ENCODE measurements at regions not wholly inside any gene's neighbourhood (a gene's known extent, or its start where the extent isn't known, plus 50 kb on each side); places are given as distances from the start of the nearest gene placed in this dataset.

- DNase-seq (ENCODE audit: low read depth, low spot score) (no peak), FAIRE-seq (no peak)
- Histone ChIP-seq H3K4me3 (replicated peaks in 1 of 3; ENCODE audit: insufficient read depth in 1 of 3, low read depth in 1 of 3, low read length in 3 of 3) (no peak overlapping the region), H3K9ac (replicated peaks; ENCODE audit: extremely low read depth, insufficient read depth, low read length) (no peak overlapping the region), H3K4me2 (ENCODE audit: insufficient read depth, low read length) (no peak overlapping the region), H2AFZ (ENCODE audit: low read depth, low read length) (no peak overlapping the region), H3K27ac (ENCODE audit: insufficient read depth, low read depth, low read length) (no peak overlapping the region), H3K4me1 (ENCODE audit: control insufficient read depth, extremely low read depth, insufficient read depth, low read length) (no peaks in the 10 kb centered on the region), H3K27me3 (ENCODE audit: control insufficient read depth in 2 of 2, insufficient read depth in 2 of 2, low read length in 2 of 2) (no peaks in the 10 kb centered on the region), H3K79me2 (ENCODE audit: control insufficient read depth, insufficient read depth, low read length) (no peaks in the 10 kb centered on the region), H3K36me3 (ENCODE audit: control insufficient read depth in 2 of 2, extremely low read depth in 1 of 2, insufficient read depth in 2 of 2, low read length in 2 of 2) (no peaks in the 10 kb centered on the region), H3K9me3 (replicated peaks; ENCODE audit: control insufficient read depth, insufficient read depth, low read length) (no peaks in the 10 kb centered on the region), H3K9me1 (replicated peaks; ENCODE audit: control insufficient read depth, extremely low read depth, insufficient read depth, low read length) (no peaks in the 10 kb centered on the region), H4K20me1 (replicated peaks; ENCODE audit: control insufficient read depth, extremely low read depth, insufficient read depth, low read length) (no peaks in the 10 kb centered on the region)
- dilution Hi-C loops (cut with MboI; ENCODE audit: extremely low pct_ligation_motif_present, low sequenced_read_pairs) (no loop called here), intact Hi-C loops (cut with micrococcal nuclease) (no loop called here)
- ChIA-PET POLR2A (no interaction called here), CTCF (no interaction called here)
- TF ChIP-seq MYC (IDR thresholded peaks at IDR 0.05; ENCODE audit: low read depth, low read length) (no peak), POLR2AphosphoS5 (IDR thresholded peaks at IDR 0.05; ENCODE audit: insufficient read depth, low read depth, low read length) (no peak), FOS (IDR thresholded peaks at IDR 0.05; ENCODE audit: borderline replicate concordance, insufficient read depth, low read length) (no peak), GATA2 (IDR thresholded peaks at IDR 0.05; ENCODE audit: insufficient read depth, insufficient read length, low read depth, low read length) (no peak)
- BruUV-seq (replicated peaks) = no TSS peak
These were observed 84.3 kb downstream of the DYRK2 start for GRCh38 chr12:67732857-67733256.

- dilution Hi-C loops (cut with MboI; ENCODE audit: extremely low pct_ligation_motif_present, low sequenced_read_pairs) = no loop called here
- Histone ChIP-seq H3K27me3 (ENCODE audit: control insufficient read depth in 2 of 2, insufficient read depth in 2 of 2, low read length in 2 of 2) (no peaks in the 10 kb centered on the region), H3K9me3 (replicated peaks; ENCODE audit: control insufficient read depth, insufficient read depth, low read length) (no peaks in the 10 kb centered on the region), H3K4me3 (replicated peaks in 1 of 3; ENCODE audit: insufficient read depth in 1 of 3, low read depth in 1 of 3, low read length in 3 of 3) (no peak overlapping the region), H3K9ac (replicated peaks; ENCODE audit: extremely low read depth, insufficient read depth, low read length) (no peak overlapping the region), H3K4me2 (ENCODE audit: insufficient read depth, low read length) (no peak overlapping the region), H3K4me1 (ENCODE audit: control insufficient read depth, extremely low read depth, insufficient read depth, low read length) (no peaks in the 10 kb centered on the region), H3K79me2 (ENCODE audit: control insufficient read depth, insufficient read depth, low read length) (no peaks in the 10 kb centered on the region), H2AFZ (ENCODE audit: low read depth, low read length) (no peak overlapping the region), H3K9me1 (replicated peaks; ENCODE audit: control insufficient read depth, extremely low read depth, insufficient read depth, low read length) (no peaks in the 10 kb centered on the region), H4K20me1 (replicated peaks; ENCODE audit: control insufficient read depth, extremely low read depth, insufficient read depth, low read length) (no peaks in the 10 kb centered on the region), H3K36me3 (ENCODE audit: control insufficient read depth in 2 of 2, extremely low read depth in 1 of 2, insufficient read depth in 2 of 2, low read length in 2 of 2) (no peaks in the 10 kb centered on the region), H3K27ac (ENCODE audit: insufficient read depth, low read depth, low read length) (no peak overlapping the region)
- ChIA-PET POLR2A (no interaction called here), CTCF (no interaction called here)
- intact Hi-C loops (cut with micrococcal nuclease) = no loop called here
- FAIRE-seq (no peak), DNase-seq (ENCODE audit: low read depth, low spot score) (no peak)
- TF ChIP-seq GATA2 (IDR thresholded peaks at IDR 0.05; ENCODE audit: insufficient read depth, insufficient read length, low read depth, low read length) (no peak), MAX (IDR thresholded peaks at IDR 0.05; ENCODE audit: insufficient read depth, insufficient read length) (no peak), EZH2 (IDR thresholded peaks at IDR 0.05; ENCODE audit: borderline replicate concordance, low read depth, low read length, severe bottlenecking) (no peak), JUN (IDR thresholded peaks at IDR 0.05; ENCODE audit: borderline replicate concordance, insufficient read depth, insufficient read length, low read depth) (no peak), POLR2AphosphoS5 (IDR thresholded peaks at IDR 0.05; ENCODE audit: insufficient read depth, low read depth, low read length) (no peak), CTCF (IDR thresholded peaks at IDR 0.05; ENCODE audit: extremely low read depth in 1 of 2, insufficient read depth in 1 of 2, low read depth in 1 of 2, low read length in 2 of 2) (no peak), MYC (IDR thresholded peaks at IDR 0.05; ENCODE audit: low read depth, low read length) (no peak), POLR2A (IDR thresholded peaks at IDR 0.05; ENCODE audit: low read depth, low read length) (no peak), FOS (IDR thresholded peaks at IDR 0.05; ENCODE audit: borderline replicate concordance, insufficient read depth, low read length) (no peak)
- BruUV-seq (replicated peaks) = no TSS peak
These were observed 87.3 kb downstream of the DYRK2 start for GRCh38 chr12:67735868-67736267.
